GM23338 (cell line): ENCODE measurements at regions not wholly inside any gene's neighbourhood (a gene's known extent, or its start where the extent isn't known, plus 50 kb on each side); places are given as distances from the start of the nearest gene placed in this dataset.

Experiments
- ATAC-seq: fragments of 200-7000 bp; cut with Tn5 transposase; 3 replicates; pipeline ENCODE4 v1.9.1; 2020
- DNase-seq: peaks from one replicate; pipeline ENCODE4 v3.0.0-alpha.2; 2015; ENCODE audit warnings: low spot score
- H2AFZ ChIP-seq: fragments of 200-600 bp; sonication (generic); 2 replicates; pipeline ENCODE4 v1.8.0; 2016; ENCODE audit warnings: antibody characterized with exemption, mild to moderate bottlenecking, moderate library complexity
- H3F3A ChIP-seq: fragments of 200-600 bp; sonication (generic); replicated peaks from 2 replicates; pipeline ENCODE4 v1.8.0; 2017; ENCODE audit warnings: antibody characterized with exemption, mixed run types, low read depth
- H3K27ac ChIP-seq: fragments of 200-600 bp; sonication (generic); 2 replicates; pipeline ENCODE4 v1.6.1; 2016; ENCODE audit warnings: low read depth
- H3K27me3 ChIP-seq: fragments of 200-600 bp; sonication (generic); 2 replicates; pipeline ENCODE4 v1.8.0; 2016; ENCODE audit warnings: mild to moderate bottlenecking, mixed run types, moderate library complexity; ENCODE audit not compliant: insufficient read depth
- H3K36me3 ChIP-seq: fragments of 200-600 bp; sonication (generic); 2 replicates; pipeline ENCODE4 v1.8.0; 2016; ENCODE audit warnings: mild to moderate bottlenecking; ENCODE audit not compliant: insufficient read depth
- H3K4me1 ChIP-seq: fragments of 200-600 bp; sonication (generic); 2 replicates; pipeline ENCODE4 v1.8.0; 2016; ENCODE audit warnings: mild to moderate bottlenecking, moderate library complexity; ENCODE audit not compliant: insufficient read depth
- H3K4me2 ChIP-seq: fragments of 200-600 bp; sonication (generic); 2 replicates; pipeline ENCODE4 v1.7.1; 2017; ENCODE audit warnings: mixed run types
- H3K4me3 ChIP-seq: fragments of 200-600 bp; sonication (generic); 2 replicates; pipeline ENCODE4 v1.6.1; 2016; ENCODE audit warnings: mixed run types
- H3K79me2 ChIP-seq: fragments of 200-600 bp; sonication (generic); replicated peaks from 2 replicates; pipeline ENCODE4 v1.8.0; 2017; ENCODE audit warnings: mild to moderate bottlenecking; ENCODE audit not compliant: insufficient read depth
- H3K9me2 ChIP-seq: fragments of 200-600 bp; sonication (generic); 2 replicates; pipeline ENCODE4 v1.8.0; 2017; ENCODE audit not compliant: insufficient read depth
- H4K20me1 ChIP-seq: fragments of 200-600 bp; sonication (generic); replicated peaks from 2 replicates; pipeline ENCODE4 v1.8.0; 2017; ENCODE audit warnings: mild to moderate bottlenecking; ENCODE audit not compliant: insufficient read depth
- H3K27ac Mint-ChIP-seq: 2 replicates; pipeline ENCODE4 v1.8.0; 2020; ENCODE audit warnings: inconsistent platforms, mild to moderate bottlenecking, moderate library complexity, mixed read lengths
- H3K27me3 Mint-ChIP-seq: 3 replicates; pipeline ENCODE4 v1.8.0; 2022; ENCODE audit warnings: low read depth, mild to moderate bottlenecking, moderate library complexity, mixed read lengths, inconsistent platforms; ENCODE audit not compliant: insufficient read depth, poor library complexity
- H3K36me3 Mint-ChIP-seq: 3 replicates; pipeline ENCODE4 v1.8.0; 2021; ENCODE audit warnings: low read depth, mild to moderate bottlenecking, inconsistent platforms, moderate library complexity, mixed read lengths
- H3K4me1 Mint-ChIP-seq: 3 replicates; pipeline ENCODE4 v1.8.0; 2020; ENCODE audit warnings: mild to moderate bottlenecking, inconsistent platforms, mixed read lengths
- H3K4me3 Mint-ChIP-seq: 3 replicates; pipeline ENCODE4 v1.8.0; 2021; ENCODE audit warnings: moderate library complexity, mild to moderate bottlenecking, inconsistent platforms, mixed read lengths
- H3K9me3 Mint-ChIP-seq: 3 replicates; pipeline ENCODE4 v1.8.0; 2020; ENCODE audit warnings: moderate library complexity, mild to moderate bottlenecking, inconsistent platforms, mixed read lengths
- CREB1 ChIP-seq: fragments of 250-450 bp; sonication (Bioruptor Pico); IDR thresholded peaks from 2 replicates; pipeline ENCODE4 v1.5.0; 2020; ENCODE audit warnings: low read depth, mild to moderate bottlenecking, moderate library complexity
- EZH2 ChIP-seq: fragments of 200-600 bp; sonication (generic); IDR thresholded peaks from one replicate; pipeline ENCODE4 v1.8.0; 2017; ENCODE audit warnings: antibody characterized with exemption, mild to moderate bottlenecking, low read depth; ENCODE audit not compliant: unreplicated experiment
- EZH2phosphoT487 ChIP-seq: fragments of 200-600 bp; sonication (generic); IDR thresholded peaks from one replicate; pipeline ENCODE4 v1.8.1; 2018; ENCODE audit warnings: antibody characterized with exemption; ENCODE audit not compliant: unreplicated experiment
- NANOG ChIP-seq: IDR thresholded peaks from 2 replicates; pipeline ENCODE4 v1.6.1; 2016; ENCODE audit warnings: antibody characterized with exemption, borderline replicate concordance
- POLR2AphosphoS5 ChIP-seq: IDR thresholded peaks from 2 replicates; pipeline ENCODE4 v1.6.1; 2016; ENCODE audit warnings: antibody characterized with exemption, low read depth
- ZNF331 ChIP-seq: fragments of 250-450 bp; sonication (Bioruptor Pico); IDR thresholded peaks from 2 replicates; pipeline ENCODE4 v1.5.0; 2020; ENCODE audit warnings: low read depth, mild to moderate bottlenecking, moderate library complexity
- TF ChIP-seq, protein P1 (sequence below): fragments of 250-450 bp; sonication (Bioruptor Pico); IDR thresholded peaks from 2 replicates; pipeline ENCODE4 v1.5.0; 2020; ENCODE audit warnings: mild to moderate bottlenecking, moderate library complexity
- TF ChIP-seq, protein P2 (sequence below): IDR thresholded peaks from one replicate; pipeline ENCODE4 v1.6.1; 2018; ENCODE audit warnings: antibody characterized with exemption; ENCODE audit not compliant: unreplicated experiment

- Mint-ChIP-seq H3K4me3 (no peak overlapping the region), H3K27me3 (peaks cover 7% of the 10 kb centered on the region), H3K4me1 (peaks cover 22% of the 10 kb centered on the region), H3K9me3 (peaks cover 4% of the 10 kb centered on the region; the same call in 2 of the 3 replicates), H3K36me3 (no peaks in the 10 kb centered on the region; the same call in 2 of the 3 replicates), H3K27ac (no peak overlapping the region)
- ATAC-seq (no peak), DNase-seq (no peak)
- H3K4me1 ChIP-seq = peaks cover 5% of the 10 kb centered on the region
- no peaks in the 10 kb centered on the region for H3F3A ChIP-seq
- no peak overlapping the region for H3K27ac ChIP-seq
- H4K20me1 ChIP-seq = no peaks in the 10 kb centered on the region
- no peaks in the 10 kb centered on the region for H3K27me3 ChIP-seq
- no peaks in the 10 kb centered on the region for H3K79me2 ChIP-seq
- H3K4me2 ChIP-seq = no peak overlapping the region
- no peaks in the 10 kb centered on the region for H3K9me2 ChIP-seq
- TF ChIP-seq CREB1 (CRISPR knock-in tag) (no peak), EZH2 (no peak), ZNF331 (CRISPR knock-in tag) (no peak), POLR2AphosphoS5 (no peak), NANOG (no peak), EZH2phosphoT487 (no peak)
- TF ChIP-seq, protein P1, sequence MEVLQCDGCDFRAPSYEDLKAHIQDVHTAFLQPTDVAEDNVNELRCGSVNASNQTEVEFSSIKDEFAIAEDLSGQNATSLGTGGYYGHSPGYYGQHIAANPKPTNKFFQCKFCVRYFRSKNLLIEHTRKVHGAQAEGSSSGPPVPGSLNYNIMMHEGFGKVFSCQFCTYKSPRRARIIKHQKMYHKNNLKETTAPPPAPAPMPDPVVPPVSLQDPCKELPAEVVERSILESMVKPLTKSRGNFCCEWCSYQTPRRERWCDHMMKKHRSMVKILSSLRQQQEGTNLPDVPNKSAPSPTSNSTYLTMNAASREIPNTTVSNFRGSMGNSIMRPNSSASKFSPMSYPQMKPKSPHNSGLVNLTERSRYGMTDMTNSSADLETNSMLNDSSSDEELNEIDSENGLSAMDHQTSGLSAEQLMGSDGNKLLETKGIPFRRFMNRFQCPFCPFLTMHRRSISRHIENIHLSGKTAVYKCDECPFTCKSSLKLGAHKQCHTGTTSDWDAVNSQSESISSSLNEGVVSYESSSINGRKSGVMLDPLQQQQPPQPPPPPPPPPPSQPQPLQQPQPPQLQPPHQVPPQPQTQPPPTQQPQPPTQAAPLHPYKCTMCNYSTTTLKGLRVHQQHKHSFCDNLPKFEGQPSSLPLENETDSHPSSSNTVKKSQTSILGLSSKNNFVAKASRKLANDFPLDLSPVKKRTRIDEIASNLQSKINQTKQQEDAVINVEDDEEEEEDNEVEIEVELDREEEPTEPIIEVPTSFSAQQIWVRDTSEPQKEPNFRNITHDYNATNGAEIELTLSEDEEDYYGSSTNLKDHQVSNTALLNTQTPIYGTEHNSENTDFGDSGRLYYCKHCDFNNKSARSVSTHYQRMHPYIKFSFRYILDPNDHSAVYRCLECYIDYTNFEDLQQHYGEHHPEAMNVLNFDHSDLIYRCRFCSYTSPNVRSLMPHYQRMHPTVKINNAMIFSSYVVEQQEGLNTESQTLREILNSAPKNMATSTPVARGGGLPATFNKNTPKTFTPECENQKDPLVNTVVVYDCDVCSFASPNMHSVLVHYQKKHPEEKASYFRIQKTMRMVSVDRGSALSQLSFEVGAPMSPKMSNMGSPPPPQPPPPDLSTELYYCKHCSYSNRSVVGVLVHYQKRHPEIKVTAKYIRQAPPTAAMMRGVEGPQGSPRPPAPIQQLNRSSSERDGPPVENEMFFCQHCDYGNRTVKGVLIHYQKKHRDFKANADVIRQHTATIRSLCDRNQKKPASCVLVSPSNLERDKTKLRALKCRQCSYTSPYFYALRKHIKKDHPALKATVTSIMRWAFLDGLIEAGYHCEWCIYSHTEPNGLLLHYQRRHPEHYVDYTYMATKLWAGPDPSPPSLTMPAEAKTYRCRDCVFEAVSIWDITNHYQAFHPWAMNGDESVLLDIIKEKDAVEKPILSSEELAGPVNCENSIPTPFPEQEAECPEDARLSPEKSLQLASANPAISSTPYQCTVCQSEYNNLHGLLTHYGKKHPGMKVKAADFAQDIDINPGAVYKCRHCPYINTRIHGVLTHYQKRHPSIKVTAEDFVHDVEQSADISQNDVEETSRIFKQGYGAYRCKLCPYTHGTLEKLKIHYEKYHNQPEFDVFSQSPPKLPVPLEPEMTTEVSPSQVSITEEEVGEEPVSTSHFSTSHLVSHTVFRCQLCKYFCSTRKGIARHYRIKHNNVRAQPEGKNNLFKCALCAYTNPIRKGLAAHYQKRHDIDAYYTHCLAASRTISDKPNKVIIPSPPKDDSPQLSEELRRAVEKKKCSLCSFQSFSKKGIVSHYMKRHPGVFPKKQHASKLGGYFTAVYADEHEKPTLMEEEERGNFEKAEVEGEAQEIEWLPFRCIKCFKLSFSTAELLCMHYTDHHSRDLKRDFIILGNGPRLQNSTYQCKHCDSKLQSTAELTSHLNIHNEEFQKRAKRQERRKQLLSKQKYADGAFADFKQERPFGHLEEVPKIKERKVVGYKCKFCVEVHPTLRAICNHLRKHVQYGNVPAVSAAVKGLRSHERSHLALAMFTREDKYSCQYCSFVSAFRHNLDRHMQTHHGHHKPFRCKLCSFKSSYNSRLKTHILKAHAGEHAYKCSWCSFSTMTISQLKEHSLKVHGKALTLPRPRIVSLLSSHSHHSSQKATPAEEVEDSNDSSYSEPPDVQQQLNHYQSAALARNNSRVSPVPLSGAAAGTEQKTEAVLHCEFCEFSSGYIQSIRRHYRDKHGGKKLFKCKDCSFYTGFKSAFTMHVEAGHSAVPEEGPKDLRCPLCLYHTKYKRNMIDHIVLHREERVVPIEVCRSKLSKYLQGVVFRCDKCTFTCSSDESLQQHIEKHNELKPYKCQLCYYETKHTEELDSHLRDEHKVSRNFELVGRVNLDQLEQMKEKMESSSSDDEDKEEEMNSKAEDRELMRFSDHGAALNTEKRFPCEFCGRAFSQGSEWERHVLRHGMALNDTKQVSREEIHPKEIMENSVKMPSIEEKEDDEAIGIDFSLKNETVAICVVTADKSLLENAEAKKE (CRISPR knock-in tag) = no peak
- TF ChIP-seq, protein P2, sequence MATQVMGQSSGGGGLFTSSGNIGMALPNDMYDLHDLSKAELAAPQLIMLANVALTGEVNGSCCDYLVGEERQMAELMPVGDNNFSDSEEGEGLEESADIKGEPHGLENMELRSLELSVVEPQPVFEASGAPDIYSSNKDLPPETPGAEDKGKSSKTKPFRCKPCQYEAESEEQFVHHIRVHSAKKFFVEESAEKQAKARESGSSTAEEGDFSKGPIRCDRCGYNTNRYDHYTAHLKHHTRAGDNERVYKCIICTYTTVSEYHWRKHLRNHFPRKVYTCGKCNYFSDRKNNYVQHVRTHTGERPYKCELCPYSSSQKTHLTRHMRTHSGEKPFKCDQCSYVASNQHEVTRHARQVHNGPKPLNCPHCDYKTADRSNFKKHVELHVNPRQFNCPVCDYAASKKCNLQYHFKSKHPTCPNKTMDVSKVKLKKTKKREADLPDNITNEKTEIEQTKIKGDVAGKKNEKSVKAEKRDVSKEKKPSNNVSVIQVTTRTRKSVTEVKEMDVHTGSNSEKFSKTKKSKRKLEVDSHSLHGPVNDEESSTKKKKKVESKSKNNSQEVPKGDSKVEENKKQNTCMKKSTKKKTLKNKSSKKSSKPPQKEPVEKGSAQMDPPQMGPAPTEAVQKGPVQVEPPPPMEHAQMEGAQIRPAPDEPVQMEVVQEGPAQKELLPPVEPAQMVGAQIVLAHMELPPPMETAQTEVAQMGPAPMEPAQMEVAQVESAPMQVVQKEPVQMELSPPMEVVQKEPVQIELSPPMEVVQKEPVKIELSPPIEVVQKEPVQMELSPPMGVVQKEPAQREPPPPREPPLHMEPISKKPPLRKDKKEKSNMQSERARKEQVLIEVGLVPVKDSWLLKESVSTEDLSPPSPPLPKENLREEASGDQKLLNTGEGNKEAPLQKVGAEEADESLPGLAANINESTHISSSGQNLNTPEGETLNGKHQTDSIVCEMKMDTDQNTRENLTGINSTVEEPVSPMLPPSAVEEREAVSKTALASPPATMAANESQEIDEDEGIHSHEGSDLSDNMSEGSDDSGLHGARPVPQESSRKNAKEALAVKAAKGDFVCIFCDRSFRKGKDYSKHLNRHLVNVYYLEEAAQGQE = no peak
- H3K36me3 ChIP-seq = no peaks in the 10 kb centered on the region
- H2AFZ ChIP-seq = no peak overlapping the region
- no peak overlapping the region for H3K4me3 ChIP-seq
Measured at GRCh38 chr20:56816349-56816748, 187.2 kb downstream of the TFAP2C start.
